CD4-positive, CD25-positive, alpha-beta regulatory T cell (primary cell): ENCODE measurements at regions not wholly inside any gene's neighbourhood (a gene's known extent, or its start where the extent isn't known, plus 50 kb on each side); places are given as distances from the start of the nearest gene placed in this dataset.

Source experiments
- ATAC-seq, 2 donors: fragments of 150-1000 bp; cut with Tn5 transposase; one replicate each; pipeline ENCODE4 v1.10.0; 2021; ENCODE audit warnings: low read depth in 2 of 2, moderate number of reproducible peaks in 2 of 2, moderate library complexity in 1 of 2
- DNase-seq, 3 donors: peaks; one replicate each; pipeline versions ENCODE4 v3.0.0 to v3.0.0-alpha.2; 2012 to 2022; ENCODE audit warnings: mixed read lengths in 1 of 3
- H3K27ac ChIP-seq: one replicate; pipeline ENCODE4 v1.7.0; 2013; ENCODE audit warnings: mild to moderate bottlenecking, low read length; ENCODE audit not compliant: insufficient read depth, poor library complexity, severe bottlenecking
- H3K27me3 ChIP-seq: one replicate; pipeline ENCODE4 v1.7.0; 2013; ENCODE audit warnings: low read length; ENCODE audit not compliant: control insufficient read depth, insufficient read depth
- H3K36me3 ChIP-seq: one replicate; pipeline ENCODE4 v1.7.0; 2013; ENCODE audit warnings: mild to moderate bottlenecking, low read length, moderate library complexity; ENCODE audit not compliant: control insufficient read depth, insufficient read depth
- H3K4me1 ChIP-seq: 2 replicates; pipeline ENCODE4 v1.7.0; 2013; ENCODE audit warnings: mild to moderate bottlenecking, low read length; ENCODE audit not compliant: insufficient read depth, control insufficient read depth, poor library complexity, severe bottlenecking
- H3K4me3 ChIP-seq: one replicate; pipeline ENCODE4 v1.7.0; 2013; ENCODE audit warnings: low read depth, mild to moderate bottlenecking, low read length, moderate library complexity
- H3K9me3 ChIP-seq, 2 experiments: 1 replicate in 1 of 2; 2 replicates in 1 of 2; pipeline ENCODE4 v1.7.0; 2013; ENCODE audit warnings: low read length in 2 of 2, mild to moderate bottlenecking in 1 of 2, moderate library complexity in 1 of 2; ENCODE audit not compliant: control insufficient read depth in 2 of 2
- H3K27ac Mint-ChIP-seq, 3 donors: one replicate each; pipeline ENCODE4 v1.8.0; 2020 to 2022; ENCODE audit warnings: mild to moderate bottlenecking in 3 of 3, mixed read lengths in 3 of 3, moderate library complexity in 2 of 3
- H3K27me3 Mint-ChIP-seq: one replicate; pipeline ENCODE4 v1.8.0; 2022; ENCODE audit warnings: mild to moderate bottlenecking, mixed read lengths
- H3K36me3 Mint-ChIP-seq: one replicate; pipeline ENCODE4 v1.8.0; 2020; ENCODE audit warnings: mixed read lengths
- H3K4me1 Mint-ChIP-seq, 4 donors: one replicate each; pipeline ENCODE4 v1.8.0; 2020 to 2022; ENCODE audit warnings: mixed read lengths in 4 of 4, mild to moderate bottlenecking in 1 of 4
- H3K4me3 Mint-ChIP-seq, 4 donors: one replicate each; pipeline ENCODE4 v1.8.0; 2020 to 2022; ENCODE audit warnings: mild to moderate bottlenecking in 4 of 4, mixed read lengths in 4 of 4, moderate library complexity in 3 of 4
- H3K9me3 Mint-ChIP-seq, 7 donors: one replicate each; pipeline ENCODE4 v1.8.0; 2020 to 2022; ENCODE audit warnings: mixed read lengths in 7 of 7, mild to moderate bottlenecking in 3 of 7, moderate library complexity in 2 of 7

DNA sequence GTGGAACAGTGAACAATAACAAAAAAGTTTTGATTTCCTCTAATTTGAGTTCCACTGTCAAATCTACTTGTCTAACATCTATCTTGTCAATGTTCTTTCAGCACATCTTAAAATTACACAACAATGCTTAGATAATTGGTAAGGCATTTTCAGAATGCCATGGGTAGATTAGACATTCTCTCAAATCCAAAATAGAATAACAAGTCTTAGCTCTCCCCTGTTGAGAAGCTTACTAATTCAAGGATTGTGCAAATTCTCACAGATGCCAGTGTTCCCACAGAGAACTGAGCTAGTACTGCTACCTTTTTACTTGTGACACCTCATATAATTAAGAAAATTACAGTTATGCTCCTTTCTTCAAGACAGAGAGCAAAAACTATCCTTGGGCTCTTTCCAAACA lies 2442.0 kb downstream of the PCDH7 start:
- Mint-ChIP-seq H3K9me3 (peaks cover 0 to 37% (median 11%) of the 10 kb centered on the region in 7 donors), H3K27ac (no peak overlapping the region), H3K36me3 (no peaks in the 10 kb centered on the region), H3K27me3 (no peaks in the 10 kb centered on the region), H3K4me1 (no peaks in the 10 kb centered on the region), H3K4me3 (no peak overlapping the region)
- no peak for ATAC-seq
- H3K4me3 ChIP-seq = no peak overlapping the region
- H3K4me1 ChIP-seq = no peaks in the 10 kb centered on the region
- no peak overlapping the region for H3K27ac ChIP-seq
- no peak for DNase-seq
- H3K27me3 ChIP-seq = no peaks in the 10 kb centered on the region
- peaks cover 0 to 2% of the 10 kb centered on the region in 2 experiments for H3K9me3 ChIP-seq
- no peaks in the 10 kb centered on the region for H3K36me3 ChIP-seq

DNA sequence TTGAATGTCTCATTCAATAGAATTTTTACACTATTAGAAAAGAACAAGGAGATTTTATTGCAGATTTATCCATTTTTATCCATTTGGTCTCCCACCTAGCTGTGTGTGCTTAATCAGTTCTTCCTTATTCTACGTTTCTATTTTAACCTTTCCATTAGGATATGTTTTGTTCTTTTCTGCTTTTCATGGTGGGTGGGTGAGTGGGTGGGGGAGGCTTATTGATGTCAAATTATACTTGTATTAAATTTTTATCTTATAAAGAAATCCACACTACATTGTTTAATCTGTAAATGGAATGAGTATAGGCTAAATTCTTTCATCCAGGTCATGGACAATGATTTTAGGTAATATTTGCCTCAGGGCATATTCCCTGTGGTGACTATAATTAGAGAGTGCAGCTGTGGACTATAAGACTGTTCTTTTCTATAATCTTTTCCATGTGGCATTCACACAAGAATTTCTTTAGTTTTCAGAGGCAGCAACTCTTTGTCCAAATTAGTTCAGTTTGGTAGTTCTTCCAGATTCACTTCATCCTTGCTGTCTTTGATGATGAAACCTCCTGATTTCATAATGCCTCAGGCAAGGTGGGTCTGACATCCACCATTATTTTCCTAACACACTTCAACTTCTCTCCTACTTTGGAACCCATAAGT lies 2451.8 kb downstream of the PCDH7 start:
- H3K4me1 ChIP-seq = no peaks in the 10 kb centered on the region
- H3K36me3 Mint-ChIP-seq = no peaks in the 10 kb centered on the region

DNA sequence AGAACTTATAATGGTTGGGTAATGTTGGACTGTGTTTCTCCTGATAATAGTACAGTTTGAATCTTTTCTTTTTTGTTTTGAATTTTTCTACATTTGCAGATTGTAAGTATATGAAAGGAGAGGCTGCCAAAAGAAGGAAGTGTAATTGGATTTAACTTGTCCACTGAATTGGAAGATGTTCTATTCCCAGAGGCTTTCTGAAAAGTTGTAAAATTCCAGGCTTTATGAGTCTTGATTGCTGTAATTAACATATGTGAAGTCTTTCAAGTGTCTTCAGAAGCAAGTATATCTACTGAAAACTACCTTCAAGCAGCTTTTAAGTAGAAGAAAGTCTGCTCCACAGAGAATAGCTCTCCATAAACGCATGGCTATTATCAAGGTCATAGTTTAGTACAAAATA lies 2456.4 kb downstream of the PCDH7 start:
- no peaks in the 10 kb centered on the region for H3K36me3 Mint-ChIP-seq
- DNase-seq (no peak), ATAC-seq (no peak)
- Histone ChIP-seq H3K27me3 (no peaks in the 10 kb centered on the region), H3K4me1 (no peaks in the 10 kb centered on the region), H3K36me3 (no peaks in the 10 kb centered on the region), H3K9me3 (no peaks in the 10 kb centered on the region), H3K27ac (no peak overlapping the region), H3K4me3 (no peak overlapping the region)
- no peak overlapping the region for H3K27ac Mint-ChIP-seq
- H3K9me3 Mint-ChIP-seq = peaks cover 2 to 34% (median 9%) of the 10 kb centered on the region in 7 donors
- H3K4me1 Mint-ChIP-seq = no peaks in the 10 kb centered on the region
- no peak overlapping the region for H3K4me3 Mint-ChIP-seq
- no peaks in the 10 kb centered on the region for H3K27me3 Mint-ChIP-seq

More for the DNA sequence above, 2451.8 kb downstream of the PCDH7 start:
- no peak overlapping the region for H3K27ac Mint-ChIP-seq
- H3K4me1 Mint-ChIP-seq = no peaks in the 10 kb centered on the region
- H3K9me3 Mint-ChIP-seq = peaks cover 2 to 24% (median 5%) of the 10 kb centered on the region in 7 donors
- H3K27me3 Mint-ChIP-seq = no peaks in the 10 kb centered on the region
- ATAC-seq = no peak
- no peaks in the 10 kb centered on the region for H3K36me3 ChIP-seq
- DNase-seq = no peak
- no peak overlapping the region for H3K4me3 ChIP-seq
- no peaks in the 10 kb centered on the region for H3K27me3 ChIP-seq
- H3K4me3 Mint-ChIP-seq = no peak overlapping the region
- H3K27ac ChIP-seq = no peak overlapping the region
- no peaks in the 10 kb centered on the region for H3K9me3 ChIP-seq

DNA sequence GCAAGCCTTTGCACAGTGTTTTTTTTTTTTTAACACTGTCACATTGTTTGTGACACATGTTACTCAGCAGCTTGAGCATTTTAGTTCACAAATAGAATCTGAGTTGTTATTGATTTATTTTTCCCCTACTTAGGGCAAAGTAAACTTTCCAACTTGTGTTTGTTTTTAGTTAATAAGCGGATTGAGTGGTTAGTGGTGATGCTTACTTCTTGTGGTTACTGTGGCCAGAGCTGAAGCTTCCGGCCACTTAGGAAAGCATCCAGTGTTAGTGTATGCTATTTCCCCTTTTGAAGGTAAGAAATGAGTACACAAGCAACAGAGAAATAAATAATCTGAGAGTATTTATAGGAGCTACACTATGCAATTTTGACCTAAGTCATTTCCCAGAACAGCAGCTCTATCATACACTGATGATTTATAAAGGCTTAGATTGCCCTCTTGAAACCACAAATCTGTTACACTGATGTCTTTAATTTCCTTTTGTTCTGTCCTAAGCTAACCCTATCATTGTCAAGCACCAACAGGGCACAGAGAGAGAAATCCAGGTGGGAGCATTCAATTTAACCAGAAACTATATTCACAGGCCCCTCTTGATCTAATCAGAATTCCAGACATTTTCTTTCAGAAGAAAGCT lies 2464.6 kb downstream of the PCDH7 start:
- no peak overlapping the region for H3K4me3 Mint-ChIP-seq
- Histone ChIP-seq H3K4me1 (no peaks in the 10 kb centered on the region), H3K36me3 (no peaks in the 10 kb centered on the region), H3K4me3 (no peak overlapping the region), H3K9me3 (peaks cover 0 to 8% of the 10 kb centered on the region in 2 experiments), H3K27me3 (no peaks in the 10 kb centered on the region), H3K27ac (no peak overlapping the region)
- no peak overlapping the region for H3K27ac Mint-ChIP-seq
- H3K4me1 Mint-ChIP-seq = no peaks in the 10 kb centered on the region
- H3K9me3 Mint-ChIP-seq = peaks cover 0 to 42% (median 9%) of the 10 kb centered on the region in 7 donors
- ATAC-seq (no peak), DNase-seq (no peak)
- H3K36me3 Mint-ChIP-seq = no peaks in the 10 kb centered on the region
- H3K27me3 Mint-ChIP-seq = no peaks in the 10 kb centered on the region

DNA sequence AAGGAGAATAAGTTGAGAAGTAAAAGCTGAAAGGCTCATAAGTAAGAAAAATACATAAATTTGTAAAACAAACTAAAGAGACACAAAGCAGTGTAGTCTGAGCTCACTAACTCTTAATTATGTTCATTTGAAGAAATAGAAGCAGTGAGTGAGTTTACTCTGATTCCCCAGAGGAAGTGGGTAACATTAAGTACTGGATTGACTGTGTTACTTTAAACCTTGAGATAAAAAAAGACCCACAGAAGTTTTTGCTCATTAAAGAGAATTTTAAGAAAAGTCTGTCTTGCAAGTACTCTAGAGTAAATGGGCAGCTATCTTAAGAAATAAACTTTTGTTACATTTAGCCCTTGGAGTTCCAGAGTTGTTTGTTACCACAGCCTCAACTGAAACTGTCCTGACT lies 2466.9 kb downstream of the PCDH7 start:
- Mint-ChIP-seq H3K4me1 (no peaks in the 10 kb centered on the region), H3K27me3 (no peaks in the 10 kb centered on the region), H3K27ac (no peak overlapping the region), H3K36me3 (no peaks in the 10 kb centered on the region), H3K9me3 (peaks cover 0 to 27% (median 4%) of the 10 kb centered on the region in 7 donors), H3K4me3 (no peak overlapping the region)
- ATAC-seq (no peak), DNase-seq (no peak)
- Histone ChIP-seq H3K27ac (no peak overlapping the region), H3K36me3 (no peaks in the 10 kb centered on the region), H3K9me3 (peaks cover 0 to 8% of the 10 kb centered on the region in 2 experiments), H3K4me1 (no peaks in the 10 kb centered on the region), H3K27me3 (no peaks in the 10 kb centered on the region), H3K4me3 (no peak overlapping the region)

DNA sequence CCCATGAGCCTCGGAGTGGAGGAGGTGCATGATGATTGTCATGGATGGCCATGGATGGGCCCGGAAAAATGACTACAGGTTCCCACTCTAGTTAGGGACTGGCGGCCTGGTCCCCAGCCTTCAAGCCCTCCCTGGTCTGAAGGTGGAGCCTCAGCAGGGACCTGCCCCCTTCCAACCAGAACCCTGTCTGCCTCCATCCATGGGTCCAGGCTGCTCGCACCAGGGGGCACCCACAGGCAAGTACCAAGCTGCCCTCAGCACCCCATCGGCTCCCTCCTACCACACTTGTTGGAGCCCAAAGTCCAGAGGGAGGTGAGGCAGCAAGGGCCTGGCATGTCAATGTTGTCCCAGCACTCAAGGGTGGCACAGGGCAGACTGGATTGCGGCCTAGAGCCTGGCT lies 2468.6 kb downstream of the PCDH7 start:
- ATAC-seq (no peak), DNase-seq (no peak)

DNA sequence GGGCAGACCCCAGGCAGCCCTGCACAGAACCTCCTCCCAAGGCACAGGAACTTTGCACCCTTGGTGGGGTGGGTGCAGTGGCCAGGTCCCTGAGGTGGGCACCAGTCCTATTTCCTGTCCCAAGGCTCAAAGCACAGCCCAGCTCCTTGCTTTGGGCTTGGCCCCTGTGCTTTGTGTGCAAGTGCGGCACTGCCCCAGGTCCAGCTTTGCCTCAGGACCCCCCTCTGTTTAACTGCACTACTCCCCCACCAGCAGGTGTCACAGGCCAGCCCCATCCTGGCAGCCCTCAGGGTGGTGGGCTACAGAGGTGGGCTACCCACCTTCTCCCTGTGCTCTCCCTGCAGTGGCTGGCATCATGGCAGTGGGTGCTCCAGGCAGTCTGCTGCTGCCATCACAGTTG lies 2469.0 kb downstream of the PCDH7 start:
- Histone ChIP-seq H3K9me3 (peaks cover 0 to 8% of the 10 kb centered on the region in 2 experiments), H3K27ac (no peak overlapping the region), H3K27me3 (no peaks in the 10 kb centered on the region), H3K4me3 (no peak overlapping the region), H3K36me3 (no peaks in the 10 kb centered on the region), H3K4me1 (no peaks in the 10 kb centered on the region)
- no peak overlapping the region for H3K4me3 Mint-ChIP-seq
- ATAC-seq = peak in 1 of 2 donors; percentile 28
- no peak overlapping the region for H3K27ac Mint-ChIP-seq
- DNase-seq = no peak
- no peaks in the 10 kb centered on the region for H3K36me3 Mint-ChIP-seq
- H3K9me3 Mint-ChIP-seq = peaks cover 0 to 27% (median 4%) of the 10 kb centered on the region in 7 donors
- no peaks in the 10 kb centered on the region for H3K4me1 Mint-ChIP-seq
- no peaks in the 10 kb centered on the region for H3K27me3 Mint-ChIP-seq

More for the DNA sequence above, 2468.6 kb downstream of the PCDH7 start:
- H3K4me1 ChIP-seq = no peaks in the 10 kb centered on the region
- no peaks in the 10 kb centered on the region for H3K36me3 Mint-ChIP-seq
- no peaks in the 10 kb centered on the region for H3K27me3 ChIP-seq
- H3K9me3 Mint-ChIP-seq = peaks cover 2 to 30% (median 4%) of the 10 kb centered on the region in 7 donors
- no peak overlapping the region for H3K27ac ChIP-seq
- no peak overlapping the region for H3K27ac Mint-ChIP-seq
- H3K4me1 Mint-ChIP-seq = no peaks in the 10 kb centered on the region
- H3K4me3 Mint-ChIP-seq = no peak overlapping the region
- H3K9me3 ChIP-seq = peaks cover 0 to 8% of the 10 kb centered on the region in 2 experiments
- H3K27me3 Mint-ChIP-seq = no peaks in the 10 kb centered on the region
- no peaks in the 10 kb centered on the region for H3K36me3 ChIP-seq
- no peak overlapping the region for H3K4me3 ChIP-seq

DNA sequence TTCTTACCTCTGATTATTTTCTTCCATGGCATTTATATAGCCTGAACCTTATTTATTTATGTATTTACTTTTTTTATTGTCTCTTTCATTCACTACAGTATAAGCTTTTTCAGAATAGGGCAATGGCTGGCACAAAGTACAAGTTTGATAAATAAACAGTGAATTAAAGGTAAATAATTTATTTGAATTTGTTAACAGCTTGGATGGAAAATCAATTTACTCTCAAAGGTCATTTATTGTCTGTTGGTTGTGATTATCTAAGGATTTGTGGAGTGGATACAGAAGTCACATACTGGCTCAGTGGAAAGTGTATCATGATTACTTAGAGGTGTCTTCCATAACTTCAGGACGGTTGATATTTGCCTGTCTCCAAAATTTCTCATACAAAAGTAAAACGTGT lies 2472.9 kb downstream of the PCDH7 start:
- Histone ChIP-seq H3K27me3 (no peaks in the 10 kb centered on the region), H3K36me3 (no peaks in the 10 kb centered on the region), H3K9me3 (peaks cover 0 to 5% of the 10 kb centered on the region in 2 experiments), H3K27ac (no peak overlapping the region), H3K4me1 (no peaks in the 10 kb centered on the region), H3K4me3 (no peak overlapping the region)
- H3K4me1 Mint-ChIP-seq = peaks cover 0 to 1% (median 0%) of the 10 kb centered on the region in 4 donors
- H3K36me3 Mint-ChIP-seq = no peaks in the 10 kb centered on the region
- H3K9me3 Mint-ChIP-seq = peaks cover under 1 to 16% (median 6%) of the 10 kb centered on the region in 7 donors
- no peak for DNase-seq
- no peak overlapping the region for H3K27ac Mint-ChIP-seq
- no peaks in the 10 kb centered on the region for H3K27me3 Mint-ChIP-seq
- H3K4me3 Mint-ChIP-seq = no peak overlapping the region
- ATAC-seq = no peak
